Osteocyte (in vitro differentiated cells): ENCODE measurements at regions not wholly inside any gene's neighbourhood (a gene's known extent, or its start where the extent isn't known, plus 50 kb on each side); places are given as distances from the start of the nearest gene placed in this dataset.

ENCODE experiments used
- DNase-seq: peaks from one replicate; pipeline ENCODE4 v3.0.0; 2021; ENCODE audit warnings: mixed read lengths; ENCODE audit not compliant: unreplicated experiment; ENCODE audit errors: extremely low spot score
- H3K27ac Mint-ChIP-seq: one replicate; pipeline ENCODE4 v1.8.0; 2021; ENCODE audit warnings: mild to moderate bottlenecking, mixed read lengths; ENCODE audit not compliant: unreplicated experiment
- H3K27me3 Mint-ChIP-seq: one replicate; pipeline ENCODE4 v1.8.0; 2021; ENCODE audit warnings: mixed read lengths; ENCODE audit not compliant: unreplicated experiment
- H3K36me3 Mint-ChIP-seq: one replicate; pipeline ENCODE4 v1.8.0; 2021; ENCODE audit warnings: mixed read lengths; ENCODE audit not compliant: unreplicated experiment
- H3K4me1 Mint-ChIP-seq: one replicate; pipeline ENCODE4 v1.8.0; 2021; ENCODE audit warnings: mixed read lengths; ENCODE audit not compliant: unreplicated experiment
- H3K4me3 Mint-ChIP-seq: one replicate; pipeline ENCODE4 v1.8.0; 2021; ENCODE audit warnings: mild to moderate bottlenecking, moderate library complexity, mixed read lengths; ENCODE audit not compliant: unreplicated experiment
- H3K9me3 Mint-ChIP-seq: one replicate; pipeline ENCODE4 v1.8.0; 2021; ENCODE audit warnings: mixed read lengths; ENCODE audit not compliant: unreplicated experiment
- CTCF ChIP-seq: fragments of 200-600 bp; sonication (generic); IDR thresholded peaks from 2 replicates; pipeline ENCODE4 v1.5.0; 2021; ENCODE audit warnings: antibody characterized with exemption, mild to moderate bottlenecking, moderate library complexity

GRCh38 chr12:41634091-41634490 lies 446.0 kb downstream of the PDZRN4 start:
- Mint-ChIP-seq H3K9me3 (peaks cover 32% of the 10 kb centered on the region), H3K36me3 (no peaks in the 10 kb centered on the region), H3K27ac (no peak overlapping the region), H3K4me1 (no peaks in the 10 kb centered on the region), H3K27me3 (no peaks in the 10 kb centered on the region), H3K4me3 (no peak overlapping the region)
- TF ChIP-seq CTCF: no peak
- no peak for DNase-seq

GRCh38 chr12:41629611-41630010 lies 441.5 kb downstream of the PDZRN4 start:
- H3K4me1 Mint-ChIP-seq: no peaks in the 10 kb centered on the region
- no peak for DNase-seq
- H3K9me3 Mint-ChIP-seq: peaks cover 35% of the 10 kb centered on the region
- H3K27me3 Mint-ChIP-seq: no peaks in the 10 kb centered on the region
- TF ChIP-seq CTCF: no peak
- H3K27ac Mint-ChIP-seq: no peak overlapping the region
- H3K4me3 Mint-ChIP-seq: no peak overlapping the region
- H3K36me3 Mint-ChIP-seq: no peaks in the 10 kb centered on the region

GRCh38 chr12:41627476-41627875 lies 439.4 kb downstream of the PDZRN4 start:
- DNase-seq: no peak
- Mint-ChIP-seq H3K9me3 (peaks cover 27% of the 10 kb centered on the region), H3K36me3 (no peaks in the 10 kb centered on the region), H3K27ac (no peak overlapping the region), H3K4me3 (no peak overlapping the region), H3K4me1 (no peaks in the 10 kb centered on the region), H3K27me3 (no peaks in the 10 kb centered on the region)
- TF ChIP-seq CTCF: no peak

- H3K9me3 Mint-ChIP-seq: peaks cover 16% of the 10 kb centered on the region
- H3K27ac Mint-ChIP-seq: no peak overlapping the region
- DNase-seq: no peak
- no peak for TF ChIP-seq CTCF
- no peaks in the 10 kb centered on the region for H3K4me1 Mint-ChIP-seq
- H3K27me3 Mint-ChIP-seq: no peaks in the 10 kb centered on the region
- no peaks in the 10 kb centered on the region for H3K36me3 Mint-ChIP-seq
- no peak overlapping the region for H3K4me3 Mint-ChIP-seq
Observed at GRCh38 chr12:41624571-41624970, 436.5 kb downstream of the PDZRN4 start.
